K562 (cell line): ENCODE measurements at regions not wholly inside any gene's neighbourhood (a gene's known extent, or its start where the extent isn't known, plus 50 kb on each side); places are given as distances from the start of the nearest gene placed in this dataset.

Experiments used
- ATAC-seq: fragments of 200-7000 bp; cut with Tn5 transposase; 3 replicates; pipeline ENCODE4 v1.9.1; 2020; ENCODE audit warnings: moderate library complexity
- BruUV-seq: library from RNA; stranded (reverse); fragments of 400-500 nt; replicated peaks from 2 replicates; lab custom pipeline; 2021; lab: Mats Ljungman, UMichigan
- CTCF ChIA-PET: fragments of 300-600 bp; formaldehyde crosslinking; extraction: SDS; loops from one replicate; lab custom pipeline; 2021; ENCODE audit warnings: low intra/inter-chr PET ratio; lab: Yijun Ruan, JAX
- POLR2A ChIA-PET: fragments of 300-600, 350-650 bp; sonication (Branson Sonifier 250); formaldehyde crosslinking; extraction: SDS; loops from one replicate; lab custom pipeline; 2021; ENCODE audit warnings: antibody characterized with exemption, inconsistent platforms; lab: Yijun Ruan, JAX
- DNase-seq, 4 experiments: peaks; one replicate each; pipeline versions ENCODE4 v3.0.0 to v3.0.0-alpha.2; 2011 to 2018; ENCODE audit warnings: low spot score in 3 of 4, mixed read lengths in 3 of 4; ENCODE audit errors: extremely low read depth in 1 of 4
- FAIRE-seq: peaks from 2 replicates; lab custom pipeline; 2011; peaks lifted over from hg19 to GRCh38; lab: Jason Lieb, UNC
- H2AFZ ChIP-seq: 2 replicates; pipeline ENCODE4 v1.6.0; 2011; ENCODE audit warnings: low read depth, low read length, control low read depth, inconsistent platforms
- H3K27ac ChIP-seq: fragments of 200-600 bp; 3 replicates; pipeline ENCODE4 v1.8.0; 2011; ENCODE audit warnings: low read depth, mild to moderate bottlenecking, control low read depth, inconsistent platforms, low read length, moderate library complexity, mixed read lengths; ENCODE audit errors: extremely low read depth
- H3K27me3 ChIP-seq, 2 experiments: fragments of 300-600 bp in 1 of 2; 2 replicates in 1 of 2; 3 replicates in 1 of 2; pipeline versions ENCODE4 v1.6.0 to v1.8.0; 2011; ENCODE audit warnings: inconsistent platforms in 2 of 2, low read length in 2 of 2, mild to moderate bottlenecking in 1 of 2, mixed read lengths in 1 of 2, moderate library complexity in 1 of 2; ENCODE audit not compliant: control insufficient read depth in 2 of 2, insufficient read depth in 2 of 2
- H3K36me3 ChIP-seq: fragments of 300-600 bp; 3 replicates; pipeline ENCODE4 v1.8.0; 2011; ENCODE audit warnings: mild to moderate bottlenecking, low read length, inconsistent platforms; ENCODE audit not compliant: control insufficient read depth, insufficient read depth
- H3K4me1 ChIP-seq, 2 experiments: fragments of 200-600 bp in 1 of 2; replicated peaks in 1 of 2; 2 replicates in 1 of 2; 3 replicates in 1 of 2; pipeline versions ENCODE4 v1.5.1 to v1.8.0; 2011; ENCODE audit warnings: inconsistent platforms in 2 of 2, low read length in 2 of 2, mild to moderate bottlenecking in 1 of 2, mixed read lengths in 1 of 2, moderate library complexity in 1 of 2; ENCODE audit not compliant: control insufficient read depth in 2 of 2, insufficient read depth in 2 of 2
- H3K4me2 ChIP-seq: 2 replicates; pipeline ENCODE4 v1.6.1; 2011; ENCODE audit warnings: low read length, control low read depth, inconsistent platforms, mixed read lengths; ENCODE audit not compliant: insufficient read depth
- H3K4me3 ChIP-seq: fragments of 200-600 bp; sonication (generic), shearing (Covaris generic); 2 replicates; pipeline ENCODE4 v1.5.1; 2016; ENCODE audit warnings: control low read depth, inconsistent platforms
- H3K79me2 ChIP-seq: fragments of 200-600 bp; 3 replicates; pipeline ENCODE4 v1.8.0; 2011; ENCODE audit warnings: low read length, inconsistent platforms; ENCODE audit not compliant: control insufficient read depth, insufficient read depth
- H3K9ac ChIP-seq, 2 experiments: 2 replicates each; pipeline versions ENCODE4 v1.6.0 to v1.6.1; 2011; ENCODE audit warnings: low read depth in 2 of 2, low read length in 2 of 2, control low read depth in 1 of 2, inconsistent platforms in 1 of 2, mild to moderate bottlenecking in 1 of 2, mixed read lengths in 1 of 2; ENCODE audit not compliant: insufficient read depth in 1 of 2
- H3K9me1 ChIP-seq: one replicate; pipeline ENCODE4 v1.6.0; 2011; ENCODE audit warnings: inconsistent platforms, mild to moderate bottlenecking, low read length, moderate library complexity; ENCODE audit not compliant: control insufficient read depth, insufficient read depth
- H3K9me3 ChIP-seq: replicated peaks from 2 replicates; pipeline ENCODE4 v1.5.1; 2011; ENCODE audit warnings: low read depth, low read length, inconsistent platforms; ENCODE audit not compliant: control insufficient read depth, insufficient read depth
- H4K20me1 ChIP-seq: replicated peaks from 2 replicates; pipeline ENCODE4 v1.6.1; 2011; ENCODE audit warnings: low read length, inconsistent platforms, mixed read lengths; ENCODE audit not compliant: control insufficient read depth, insufficient read depth
- ELF2 ChIP-seq: fragments of 250-450 bp; sonication (Bioruptor Pico); IDR thresholded peaks from 2 replicates; pipeline ENCODE4 v1.5.0; 2021; ENCODE audit warnings: mild to moderate bottlenecking
- ELF4 ChIP-seq: fragments of 450-650 bp; formaldehyde crosslinking; IDR thresholded peaks from 2 replicates; pipeline ENCODE4 v1.4.0; 2022; ENCODE audit warnings: missing genetic modification characterization
- PHTF2 ChIP-seq: fragments of 250-450 bp; sonication (Bioruptor Pico); IDR thresholded peaks from 2 replicates; pipeline ENCODE4 v1.5.0; 2021; ENCODE audit warnings: mild to moderate bottlenecking
- RB1 ChIP-seq: fragments of 450-650 bp; IDR thresholded peaks from 2 replicates; pipeline ENCODE4 v1.6.1; 2017; ENCODE audit warnings: low read depth, mild to moderate bottlenecking
- RCOR1 ChIP-seq, 2 experiments: IDR thresholded peaks; 2 replicates each; pipeline ENCODE4 v1.6.1; 2012; ENCODE audit warnings: low read depth in 2 of 2, low read length in 2 of 2, borderline replicate concordance in 1 of 2, improper control_type of control experiment in 1 of 2
- TAF7 ChIP-seq: fragments of 450-650 bp; IDR thresholded peaks from 2 replicates; pipeline ENCODE4 v1.6.1; 2016; ENCODE audit warnings: missing genetic modification characterization, missing compliant biosample characterization
- TCF15 ChIP-seq: fragments of 250-450 bp; sonication (Bioruptor Pico); IDR thresholded peaks from 2 replicates; pipeline ENCODE4 v1.8.0; 2022; ENCODE audit warnings: moderate library complexity, mild to moderate bottlenecking, inconsistent platforms
- TEAD1 ChIP-seq, 2 experiments: fragments of 450-650 bp in 1 of 2; sonication (generic) in 1 of 2; formaldehyde crosslinking; IDR thresholded peaks; 2 replicates each; pipeline versions ENCODE4 v1.4.0 to v1.8.0; 2020 to 2022; ENCODE audit warnings: mild to moderate bottlenecking in 2 of 2, missing genetic modification reagents in 1 of 2
- ZNF197 ChIP-seq: fragments of 200-800 bp; sonication (Bioruptor generic); IDR thresholded peaks from 2 replicates; pipeline ENCODE4 v1.6.1; 2016; ENCODE audit warnings: low read depth, missing genetic modification characterization, missing compliant biosample characterization
- ZNF655 ChIP-seq: fragments of 250-450 bp; sonication (Bioruptor Pico); IDR thresholded peaks from 2 replicates; pipeline ENCODE4 v1.5.0; 2021
- in situ Hi-C: fragments of 300-500 bp; cut with MboI; formaldehyde crosslinking; loops from 4 replicates; pipeline ENCODE4 v1.15.0; 2018; ENCODE audit warnings: inconsistent platforms, mixed read lengths
- intact Hi-C: fragments of 100-400 bp; cut with micrococcal nuclease; formaldehyde crosslinking; loops from 2 replicates; pipeline ENCODE4 v1.14.2; 2022

GRCh38 chr3:78221796-78222195 is 1181.9 kb downstream of the ROBO2 start:
- Histone ChIP-seq H3K27me3 (no peaks in the 10 kb centered on the region), H3K9me3 (no peaks in the 10 kb centered on the region), H3K4me2 (no peak overlapping the region), H3K27ac (no peak overlapping the region), H3K9ac (no peak overlapping the region), H3K36me3 (no peaks in the 10 kb centered on the region), H3K4me3 (no peak overlapping the region), H3K4me1 (no peaks in the 10 kb centered on the region), H3K9me1 (no peaks in the 10 kb centered on the region), H2AFZ (no peak overlapping the region), H3K79me2 (no peaks in the 10 kb centered on the region), H4K20me1 (no peaks in the 10 kb centered on the region)
- ATAC-seq, result no peak
- no peak for TF ChIP-seq ZNF197 (CRISPR knock-in tag)
- TF ChIP-seq ELF2 (CRISPR knock-in tag), result no peak
- TF ChIP-seq TEAD1 (CRISPR knock-in tag; IDR thresholded peaks at IDR 0.05), result no peak
- no peak for TF ChIP-seq ZNF655 (CRISPR knock-in tag)
- no peak for TF ChIP-seq RCOR1 (IDR thresholded peaks at IDR 0.05; ENCODE audit: borderline replicate concordance in 1 of 2, low read depth in 2 of 2, low read length in 2 of 2)
- no peak for TF ChIP-seq TCF15
- no peak for TF ChIP-seq ELF4
- no peak for TF ChIP-seq PHTF2 (CRISPR knock-in tag)
- TF ChIP-seq TAF7, result no peak
- TF ChIP-seq RB1, result no peak
- BruUV-seq, result no TSS peak
- in situ Hi-C loops (no loop called here), intact Hi-C loops (no loop called here)
- DNase-seq, result no peak
- FAIRE-seq, result no peak
- CTCF ChIA-PET, result no interaction called here
- POLR2A ChIA-PET, result no interaction called here
